Pancreas (tissue), 10 donors: ENCODE measurements at regions not wholly inside any gene's neighbourhood (a gene's known extent, or its start where the extent isn't known, plus 50 kb on each side); places are given as distances from the start of the nearest gene placed in this dataset.

Source experiments
- ATAC-seq, 4 donors: fragments of 200-7000 bp; cut with Tn5 transposase; one replicate each; pipeline versions ENCODE4 v1.8.0 to v1.9.1; 2020; ENCODE audit warnings: mild to moderate bottlenecking in 4 of 4, moderate library complexity in 4 of 4
- DNase-seq, 6 donors: peaks; one replicate each; pipeline ENCODE4 v3.0.0-alpha.2; 2020
- FAIRE-seq: peaks from 2 replicates; lab custom pipeline; 2012; peaks lifted over from hg19 to GRCh38; lab: Jason Lieb, UNC
- H3K27ac ChIP-seq, 4 donors: fragments of 200-600 bp; sonication (generic); 1 replicate in 3 of 4; 2 replicates in 1 of 4; pipeline versions ENCODE4 v1.5.0 to v1.8.0; 2020
- H3K27me3 ChIP-seq, 4 donors: fragments of 200-600 bp; one replicate each; pipeline ENCODE4 v1.8.0; 2021
- H3K36me3 ChIP-seq, 3 donors: fragments of 200-600 bp; sonication (generic) in 1 of 3; one replicate each; pipeline versions ENCODE4 v1.5.0 to v1.8.0; 2020 to 2021
- H3K4me1 ChIP-seq, 3 donors: fragments of 200-600 bp; one replicate each; pipeline ENCODE4 v1.8.0; 2021
- H3K4me3 ChIP-seq, 4 donors: fragments of 200-600 bp; sonication (generic) in 2 of 4; one replicate each; pipeline versions ENCODE4 v1.5.0 to v1.8.0; 2020 to 2021
- H3K9me3 ChIP-seq, 4 donors: fragments of 200-600 bp; one replicate each; pipeline ENCODE4 v1.8.0; 2021
- CTCF ChIP-seq, 4 donors: fragments of 200-600 bp; sonication (generic) in 3 of 4; IDR thresholded peaks; one replicate each; pipeline versions ENCODE4 v1.5.0 to v1.8.0; 2021; ENCODE audit warnings: antibody characterized with exemption in 4 of 4
- WGBS, 2 donors: extraction: QIAGEN DNeasy Blood & Tissue Kit; methylation state at CpG; one replicate each; pipeline ENCODE4 v1.1.7; 2013; 5-methylcytosine and 5-hydroxymethylcytosine counted together
- intact Hi-C, 3 donors: fragments of 100-400 bp; cut with DNase I; formaldehyde crosslinking; loops; one replicate each; pipeline versions ENCODE4 v1.11.1 to v1.14.2; 2022
- donor health status: healthy with polysubstance abuse.
- donor health status: DM: no; HTN: no; CAD: no; lungs with moderate emphysema.
- donor health status: DM: no; HTN: no; CAD: no.
- donor health status: control.
- donor health status: control.
- donor health status: Bipolar disorder and iron deficiency.
- donor health status: DM: yes; HTN: yes; CAD: no.
- donor health status: DM: no; HTN: no; CAD: no.
- donor health status: DM: no; HTN: no; CAD: no.
- donor health status: DM: yes; HTN: yes; CAD: no.

- TF ChIP-seq CTCF (IDR thresholded peaks at IDR 0.05): no peak
- Histone ChIP-seq H3K9me3 (no peaks in the 10 kb centered on the region), H3K4me1 (no peaks in the 10 kb centered on the region), H3K4me3 (no peak overlapping the region), H3K36me3 (no peaks in the 10 kb centered on the region), H3K27ac (no peak overlapping the region), H3K27me3 (no peaks in the 10 kb centered on the region)
- 72 to 84% methylated on average over 8 of the region's 8 CpGs for WGBS, 2 donors
- DNase-seq (no peak), ATAC-seq (no peak), FAIRE-seq (no peak)
- intact Hi-C loops: no loop called here
Observed at GRCh38 chr19:28403690-28404089, 809.3 kb downstream of the UQCRFS1 start.

GRCh38 chr19:28402701-28403290 lies 810.2 kb downstream of the UQCRFS1 start:
- Histone ChIP-seq H3K36me3 (no peaks in the 10 kb centered on the region), H3K9me3 (no peaks in the 10 kb centered on the region), H3K4me3 (no peak overlapping the region), H3K4me1 (no peaks in the 10 kb centered on the region), H3K27ac (no peak overlapping the region), H3K27me3 (no peaks in the 10 kb centered on the region)
- TF ChIP-seq CTCF (IDR thresholded peaks at IDR 0.05): no peak
- ATAC-seq (no peak), DNase-seq (no peak), FAIRE-seq (no peak)
- 69 to 76% methylated on average over 13 of the region's 13 CpGs for WGBS, 2 donors
- intact Hi-C loops: no loop called here

- FAIRE-seq (no peak), DNase-seq (no peak), ATAC-seq (no peak)
- no peaks in the 10 kb centered on the region for H3K36me3 ChIP-seq
- no peak for TF ChIP-seq CTCF (IDR thresholded peaks at IDR 0.05)
- 58 to 75% methylated on average over 8 of the region's 8 CpGs for WGBS, 2 donors
- no peak overlapping the region for H3K27ac ChIP-seq
- H3K27me3 ChIP-seq: no peaks in the 10 kb centered on the region
- H3K9me3 ChIP-seq: no peaks in the 10 kb centered on the region
- no peaks in the 10 kb centered on the region for H3K4me1 ChIP-seq
- no peak overlapping the region for H3K4me3 ChIP-seq
- intact Hi-C loops: no loop called here
Observed at GRCh38 chr19:28401739-28402424, 811.1 kb downstream of the UQCRFS1 start.

- FAIRE-seq: no peak
- ATAC-seq: no peak
Observed at GRCh38 chr19:28400953-28401671, 811.8 kb downstream of the UQCRFS1 start.

More at GRCh38 chr19:28400953-28401671, 811.8 kb downstream of the UQCRFS1 start:
- DNase-seq: no peak
- intact Hi-C loops: no loop called here
- no peaks in the 10 kb centered on the region for H3K36me3 ChIP-seq
- no peak for TF ChIP-seq CTCF (IDR thresholded peaks at IDR 0.05)
- 50 to 66% methylated on average over 5 of the region's 5 CpGs for WGBS, 2 donors
- H3K27ac ChIP-seq: no peak overlapping the region
- H3K9me3 ChIP-seq: no peaks in the 10 kb centered on the region
- H3K27me3 ChIP-seq: no peaks in the 10 kb centered on the region
- H3K4me1 ChIP-seq: no peaks in the 10 kb centered on the region
- H3K4me3 ChIP-seq: no peak overlapping the region
